Spleen (tissue), 11 donors: ENCODE measurements at regions not wholly inside any gene's neighbourhood (a gene's known extent, or its start where the extent isn't known, plus 50 kb on each side); places are given as distances from the start of the nearest gene placed in this dataset.

Experiments
- DNase-seq: peaks from one replicate; pipeline ENCODE4 v3.0.0-alpha.2; 2020
- H3K27ac ChIP-seq, 8 donors: fragments of 200-600 bp; sonication (generic) in 7 of 8; 1 replicate in 4 of 8; 2 replicates in 4 of 8; pipeline versions ENCODE4 v1.5.0 to v1.8.0; 2016 to 2021; ENCODE audit warnings: inconsistent platforms in 4 of 8, mild to moderate bottlenecking in 4 of 8, moderate library complexity in 1 of 8
- H3K27me3 ChIP-seq, 7 donors: fragments of 200-600 bp; sonication (generic) in 6 of 7; replicated peaks in 1 of 7; 1 replicate in 4 of 7; 2 replicates in 3 of 7; pipeline versions ENCODE4 v1.5.0 to v1.8.0; 2016 to 2021; ENCODE audit warnings: inconsistent platforms in 3 of 7, mild to moderate bottlenecking in 1 of 7
- H3K36me3 ChIP-seq, 6 donors: fragments of 200-600 bp; sonication (generic) in 5 of 6; 1 replicate in 4 of 6; 2 replicates in 2 of 6; pipeline versions ENCODE4 v1.5.0 to v1.8.0; 2016 to 2021; ENCODE audit warnings: inconsistent platforms in 2 of 6
- H3K4me1 ChIP-seq, 6 donors: fragments of 200-600 bp; sonication (generic) in 5 of 6; 1 replicate in 3 of 6; 2 replicates in 3 of 6; pipeline versions ENCODE4 v1.5.0 to v1.8.0; 2016 to 2021; ENCODE audit warnings: inconsistent platforms in 3 of 6
- H3K4me3 ChIP-seq, 8 donors: fragments of 200-600 bp; sonication (generic) in 7 of 8; 1 replicate in 4 of 8; 2 replicates in 4 of 8; pipeline versions ENCODE4 v1.5.0 to v1.8.0; 2016 to 2021; ENCODE audit warnings: inconsistent platforms in 4 of 8, mild to moderate bottlenecking in 4 of 8, moderate library complexity in 2 of 8
- H3K9me3 ChIP-seq, 8 donors: fragments of 200-600 bp; sonication (generic) in 7 of 8; 1 replicate in 4 of 8; 2 replicates in 4 of 8; pipeline versions ENCODE4 v1.5.0 to v1.8.0; 2016 to 2021; ENCODE audit warnings: inconsistent platforms in 4 of 8
- POLR2A ChIP-seq, 3 donors: fragments of 450-650 bp; IDR thresholded peaks; one replicate each; pipeline ENCODE4 v1.5.1; 2017; ENCODE audit warnings: antibody characterized with exemption in 3 of 3, mild to moderate bottlenecking in 1 of 3
- POLR2AphosphoS5 ChIP-seq, 3 donors: sonication (generic); formaldehyde crosslinking; IDR thresholded peaks; one replicate each; pipeline ENCODE4 v1.5.1; 2017; ENCODE audit warnings: antibody characterized with exemption in 3 of 3
- WGBS, 5 donors: extraction: QIAGEN DNeasy Blood & Tissue Kit in 3 of 5; methylation state at CpG; one replicate each; pipeline versions ENCODE4 v1.1.5 to v1.1.7; 2013 to 2018; 5-methylcytosine and 5-hydroxymethylcytosine counted together
- intact Hi-C: fragments of 100-400 bp; cut with DNase I; formaldehyde crosslinking; loops from one replicate; pipeline ENCODE4 v1.15.0; 2023; ENCODE audit warnings: low total_unique reads
- TF ChIP-seq, protein P1 (sequence below), 11 experiments: fragments of 200-600 bp in 7 of 11; fragments of 450-650 bp in 4 of 11; sonication (generic) in 4 of 11; IDR thresholded peaks in 8 of 11; conservative IDR thresholded peaks in 3 of 11; 1 replicate in 7 of 11; 2 replicates in 4 of 11; pipeline versions ENCODE4 v1.4.0 to v1.8.0; 2016 to 2021; ENCODE audit warnings: antibody characterized with exemption in 11 of 11, inconsistent platforms in 4 of 11, mild to moderate bottlenecking in 1 of 11
- donor health status: healthy with polysubstance abuse.
- donor health status: DM: no; HTN: no; CAD: no; lungs with moderate emphysema.
- donor health status: DM: no; HTN: no; CAD: no.
- donor health status: Bipolar disorder and iron deficiency.
- donor health status: healthy.
- donor health status: DM: no; HTN: no; CAD: no.
- donor health status: DM: yes; HTN: yes; CAD: no.

GRCh38 chr17:6196355-6196754, 126.2 kb downstream of the WSCD1 start:
- H3K27ac ChIP-seq = no peak overlapping the region
- 87 to 91% (median 90%) methylated on average over 4 of the region's 4 CpGs for WGBS, 5 donors
- intact Hi-C loops = no loop called here
- H3K27me3 ChIP-seq = peaks cover 0 to 8% (median 0%) of the 10 kb centered on the region in 7 donors
- H3K4me1 ChIP-seq = peaks cover 0 to 9% (median 3%) of the 10 kb centered on the region in 6 donors
- no peaks in the 10 kb centered on the region for H3K36me3 ChIP-seq
- no peak for DNase-seq
- H3K4me3 ChIP-seq = no peak overlapping the region
- no peak for TF ChIP-seq POLR2A (IDR thresholded peaks at IDR 0.05)
- TF ChIP-seq POLR2AphosphoS5 (IDR thresholded peaks at IDR 0.05) = no peak
- TF ChIP-seq, protein P1, sequence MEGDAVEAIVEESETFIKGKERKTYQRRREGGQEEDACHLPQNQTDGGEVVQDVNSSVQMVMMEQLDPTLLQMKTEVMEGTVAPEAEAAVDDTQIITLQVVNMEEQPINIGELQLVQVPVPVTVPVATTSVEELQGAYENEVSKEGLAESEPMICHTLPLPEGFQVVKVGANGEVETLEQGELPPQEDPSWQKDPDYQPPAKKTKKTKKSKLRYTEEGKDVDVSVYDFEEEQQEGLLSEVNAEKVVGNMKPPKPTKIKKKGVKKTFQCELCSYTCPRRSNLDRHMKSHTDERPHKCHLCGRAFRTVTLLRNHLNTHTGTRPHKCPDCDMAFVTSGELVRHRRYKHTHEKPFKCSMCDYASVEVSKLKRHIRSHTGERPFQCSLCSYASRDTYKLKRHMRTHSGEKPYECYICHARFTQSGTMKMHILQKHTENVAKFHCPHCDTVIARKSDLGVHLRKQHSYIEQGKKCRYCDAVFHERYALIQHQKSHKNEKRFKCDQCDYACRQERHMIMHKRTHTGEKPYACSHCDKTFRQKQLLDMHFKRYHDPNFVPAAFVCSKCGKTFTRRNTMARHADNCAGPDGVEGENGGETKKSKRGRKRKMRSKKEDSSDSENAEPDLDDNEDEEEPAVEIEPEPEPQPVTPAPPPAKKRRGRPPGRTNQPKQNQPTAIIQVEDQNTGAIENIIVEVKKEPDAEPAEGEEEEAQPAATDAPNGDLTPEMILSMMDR (IDR thresholded peaks at IDR 0.05 in 8 of 11, conservative IDR thresholded peaks at IDR 0.05 in 3 of 11) = no peak
- no peaks in the 10 kb centered on the region for H3K9me3 ChIP-seq

- Histone ChIP-seq H3K27me3 (peaks cover 0 to 19% (median 0%) of the 10 kb centered on the region in 7 donors), H3K4me3 (no peak overlapping the region), H3K36me3 (no peaks in the 10 kb centered on the region), H3K4me1 (peaks cover 0 to 17% (median 3%) of the 10 kb centered on the region in 6 donors), H3K27ac (peak overlapping the region in 6 of 8 donors; percentile 34 to 77 (median 46)), H3K9me3 (no peaks in the 10 kb centered on the region)
- intact Hi-C loops = no loop called here
- 5 to 42% (median 30%) methylated on average over 1 of the region's 1 CpG for WGBS, 5 donors
- peak; percentile 15 for DNase-seq
- TF ChIP-seq, protein P1 (IDR thresholded peaks at IDR 0.05 in 8 of 11, conservative IDR thresholded peaks at IDR 0.05 in 3 of 11) = no peak
- TF ChIP-seq POLR2A (IDR thresholded peaks at IDR 0.05) (no peak), POLR2AphosphoS5 (IDR thresholded peaks at IDR 0.05) (peak in 1 of 3 donors; percentile 78)
Measured at GRCh38 chr17:6195123-6195522, 124.9 kb downstream of the WSCD1 start.

GRCh38 chr17:6191405-6192324, 121.5 kb downstream of the WSCD1 start:
- TF ChIP-seq, protein P1 (IDR thresholded peaks at IDR 0.05 in 8 of 11, conservative IDR thresholded peaks at IDR 0.05 in 3 of 11) = no peak
- TF ChIP-seq POLR2AphosphoS5 (IDR thresholded peaks at IDR 0.05) (peak in 1 of 3 donors; percentile 81), POLR2A (IDR thresholded peaks at IDR 0.05) (no peak)
- 61 to 71% (median 63%) methylated on average over 18 of the region's 18 CpGs for WGBS, 5 donors
- peak overlapping the region in 6 of 8 donors; percentile 41 to 65 (median 45) for H3K27ac ChIP-seq
- peaks cover 0 to 17% (median 3%) of the 10 kb centered on the region in 6 donors for H3K4me1 ChIP-seq
- intact Hi-C loops = no loop called here
- no peaks in the 10 kb centered on the region for H3K36me3 ChIP-seq
- peaks cover 0 to under 1% (median 0%) of the 10 kb centered on the region in 8 donors for H3K9me3 ChIP-seq
- no peak for DNase-seq
- H3K4me3 ChIP-seq = no peak overlapping the region
- H3K27me3 ChIP-seq = peaks cover 0 to 35% (median 0%) of the 10 kb centered on the region in 7 donors

- 56 to 62% (median 58%) methylated on average over 10 of the region's 10 CpGs for WGBS, 5 donors
- no peak for DNase-seq
- H3K27me3 ChIP-seq = peaks cover 0 to 35% (median 0%) of the 10 kb centered on the region in 7 donors
- H3K9me3 ChIP-seq = peaks cover 0 to 3% (median 0%) of the 10 kb centered on the region in 8 donors
- peaks cover 0 to 17% (median 2%) of the 10 kb centered on the region in 6 donors for H3K4me1 ChIP-seq
- intact Hi-C loops = no loop called here
- TF ChIP-seq POLR2A (IDR thresholded peaks at IDR 0.05) = no peak
- no peak for TF ChIP-seq POLR2AphosphoS5 (IDR thresholded peaks at IDR 0.05)
- TF ChIP-seq, protein P1 (IDR thresholded peaks at IDR 0.05 in 8 of 11, conservative IDR thresholded peaks at IDR 0.05 in 3 of 11) = no peak
- H3K27ac ChIP-seq = no peak overlapping the region
- no peak overlapping the region for H3K4me3 ChIP-seq
- no peaks in the 10 kb centered on the region for H3K36me3 ChIP-seq
Measured at GRCh38 chr17:6187836-6188235, 117.7 kb downstream of the WSCD1 start.
